ENCODE measurements at regions not wholly inside any gene's neighbourhood (a gene's known extent, or its start where the extent isn't known, plus 50 kb on each side); places are given as distances from the start of the nearest gene placed in this dataset.

DNA sequence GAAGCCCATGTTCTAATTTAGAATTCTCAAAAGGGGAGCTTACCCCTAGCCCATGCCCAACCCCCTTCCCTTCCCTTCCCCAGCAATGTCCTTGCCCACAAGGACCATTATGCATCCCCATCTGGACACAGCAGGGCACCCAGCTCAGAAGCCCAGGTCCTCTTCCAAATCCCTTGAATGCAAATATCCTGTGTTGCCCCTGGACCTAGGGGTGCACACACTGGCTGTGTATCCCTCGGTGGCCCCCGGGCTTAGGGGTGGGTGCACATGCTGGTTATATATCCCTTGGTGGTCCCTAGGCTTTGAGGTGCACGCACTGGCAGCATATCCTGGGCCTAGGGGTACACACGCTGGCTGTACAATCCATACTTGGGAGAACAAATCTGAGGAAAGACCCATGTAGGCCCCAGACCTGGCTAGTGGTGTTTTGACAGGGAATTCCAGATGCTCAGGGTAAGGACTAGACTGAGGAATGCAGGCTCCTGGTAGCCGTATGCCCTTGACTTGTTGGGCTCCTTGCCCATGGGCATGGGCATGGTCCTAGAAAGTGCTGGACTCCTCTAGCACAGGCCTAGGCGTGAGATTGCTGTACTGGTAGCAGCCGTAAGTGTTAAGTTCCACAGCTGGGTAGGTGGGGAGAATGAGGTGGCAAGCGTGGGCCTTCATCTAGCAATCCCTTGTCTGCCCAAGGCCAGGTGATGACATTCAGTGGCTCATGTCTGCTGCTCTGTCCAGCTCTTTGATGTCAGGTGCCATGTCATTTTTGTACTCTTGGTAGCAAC is 222.4 kb downstream of the OPA1 start:
- no peak for TF ChIP-seq CTCF (IDR thresholded peaks at IDR 0.05)
- no peak for TF ChIP-seq EP300 (IDR thresholded peaks at IDR 0.05)
- TF ChIP-seq POLR2A (IDR thresholded peaks at IDR 0.05) = no peak
- TF ChIP-seq POLR2AphosphoS5 (IDR thresholded peaks at IDR 0.05) = no peak

Data from stomach (tissue), 4 donors.